Left lung (tissue), 4 donors: ENCODE measurements at regions not wholly inside any gene's neighbourhood (a gene's known extent, or its start where the extent isn't known, plus 50 kb on each side); places are given as distances from the start of the nearest gene placed in this dataset.
"Not testable (repeated sequence)": the region's sequence is repeated elsewhere in the genome, so short reads cannot be mapped to it uniquely, and the experiment has no call there.

ENCODE experiments used
- ATAC-seq: fragments of 200-7000 bp; cut with Tn5 transposase; one replicate; pipeline ENCODE4 v1.9.1; 2020; ENCODE audit warnings: moderate library complexity
- DNase-seq, 4 donors: peaks; one replicate each; pipeline ENCODE4 v3.0.0-alpha.2; 2013 to 2020
- H3K27ac ChIP-seq, 2 donors: fragments of 200-600 bp; sonication (generic) in 1 of 2; one replicate each; pipeline versions ENCODE4 v1.5.0 to v1.8.0; 2020 to 2021
- H3K27me3 ChIP-seq, 2 donors: fragments of 200-600 bp; sonication (generic) in 1 of 2; one replicate each; pipeline versions ENCODE4 v1.5.0 to v1.8.0; 2020 to 2021
- H3K36me3 ChIP-seq, 2 donors: fragments of 200-600 bp; sonication (generic) in 1 of 2; one replicate each; pipeline versions ENCODE4 v1.5.0 to v1.8.0; 2020 to 2021
- H3K4me1 ChIP-seq, 2 donors: fragments of 200-600 bp; one replicate each; pipeline ENCODE4 v1.8.0; 2021
- H3K4me3 ChIP-seq, 2 donors: fragments of 200-600 bp; sonication (generic) in 1 of 2; one replicate each; pipeline versions ENCODE4 v1.5.0 to v1.8.0; 2020 to 2021; ENCODE audit warnings: mild to moderate bottlenecking in 1 of 2
- H3K9me3 ChIP-seq, 2 donors: fragments of 200-600 bp; sonication (generic) in 1 of 2; one replicate each; pipeline versions ENCODE4 v1.5.0 to v1.8.0; 2020 to 2021
- intact Hi-C, 2 donors: fragments of 100-400 bp; cut with DNase I; formaldehyde crosslinking; loops; one replicate each; pipeline versions ENCODE4 v1.11.2 to v1.14.2; 2022
- donor health status: DM: no; HTN: yes; CAD: no.
- donor health status: DM: no; HTN: no; CAD: no.

DNA sequence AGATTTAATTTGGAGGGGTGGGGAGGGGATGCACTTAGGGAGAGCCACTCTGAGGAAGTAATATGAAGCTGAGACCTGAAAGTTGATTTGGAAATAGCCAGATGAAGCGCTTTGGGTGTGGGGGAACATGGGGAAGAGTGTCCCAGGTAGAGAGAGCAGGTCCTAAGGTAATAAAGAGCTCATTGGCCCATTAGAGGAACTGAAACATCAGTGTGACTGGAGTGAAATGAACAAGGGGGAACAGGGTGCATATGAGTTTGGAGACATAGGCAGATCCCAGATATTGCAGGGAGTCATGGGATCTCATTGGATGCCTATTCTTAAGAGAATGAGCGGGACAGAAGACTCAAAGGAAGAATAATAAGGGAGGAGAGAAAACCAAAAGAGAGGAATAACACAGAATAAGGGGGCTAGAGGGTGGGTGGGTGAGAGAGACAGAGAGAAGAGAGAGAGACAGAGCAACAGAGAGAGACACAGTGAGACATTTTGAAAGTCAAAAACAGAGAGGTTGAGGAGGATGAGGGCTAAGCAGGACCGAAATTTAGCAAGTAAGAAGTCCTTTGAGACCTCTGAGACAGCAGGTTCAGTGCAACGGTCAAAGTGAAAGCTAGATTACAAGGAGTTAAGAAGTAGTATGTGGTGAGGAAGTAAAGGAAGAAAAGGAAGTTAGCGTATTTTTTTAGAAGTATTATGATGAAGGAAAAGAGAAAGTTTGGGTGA lies 54.1 kb upstream of the NOTCH2NLA start:
- H3K36me3 ChIP-seq, DNase-seq, H3K27ac ChIP-seq, H3K4me3 ChIP-seq, intact Hi-C loops, H3K27me3 ChIP-seq, H3K4me1 ChIP-seq, H3K9me3 ChIP-seq: not testable (repeated sequence)
- ATAC-seq = peak; percentile 9

DNA sequence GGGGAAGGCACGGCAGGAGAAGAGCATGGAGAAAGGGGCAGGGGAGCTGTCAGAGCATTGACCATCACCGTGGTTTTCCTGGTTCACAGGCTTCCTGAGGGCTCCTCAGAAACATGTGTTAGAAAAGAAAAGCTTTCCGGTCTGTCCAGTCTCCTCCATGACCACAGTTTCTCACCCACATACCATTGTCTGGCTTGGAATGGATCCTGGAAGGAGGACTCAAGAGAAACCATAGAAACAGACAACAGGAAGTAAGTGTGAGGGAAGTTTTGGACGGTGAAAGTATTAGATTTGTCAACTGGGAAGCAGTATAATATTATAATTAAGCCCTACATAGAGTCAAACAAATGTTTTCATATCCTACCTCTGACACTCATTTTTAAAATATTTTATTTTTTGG lies 52.7 kb upstream of the NOTCH2NLA start:
- DNase-seq, H3K4me1 ChIP-seq, H3K4me3 ChIP-seq, intact Hi-C loops, H3K27ac ChIP-seq, H3K9me3 ChIP-seq, H3K36me3 ChIP-seq, H3K27me3 ChIP-seq: not testable (repeated sequence)
- peak; percentile 36 for ATAC-seq

DNA sequence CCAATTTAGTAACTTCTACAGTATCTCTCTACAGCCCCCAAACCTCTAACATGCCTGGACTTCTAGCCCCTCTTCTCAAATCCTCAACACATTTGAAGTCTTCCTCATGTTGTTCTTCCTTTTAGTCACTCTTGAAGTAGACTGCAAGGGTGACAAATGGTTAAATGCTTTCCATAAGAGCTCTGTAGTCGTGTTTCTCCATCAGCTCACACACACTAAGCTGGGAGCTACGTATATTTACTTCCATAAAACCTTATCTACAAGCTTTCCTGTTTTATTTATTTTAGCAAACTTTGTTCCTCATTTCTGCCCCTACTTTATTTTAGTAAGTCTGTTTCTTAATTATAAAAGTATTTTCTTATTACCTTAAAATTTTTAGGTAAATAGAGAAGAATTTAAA lies 49.9 kb upstream of the NOTCH2NLA start:
- intact Hi-C loops, H3K36me3 ChIP-seq, H3K27ac ChIP-seq, H3K4me3 ChIP-seq, H3K4me1 ChIP-seq, DNase-seq, H3K27me3 ChIP-seq, ATAC-seq, H3K9me3 ChIP-seq: not testable (repeated sequence)
